Activated CD8-positive, alpha-beta T cell treated with anti-CD3 and anti-CD28 coated beads for 36 hours (primary cell): ENCODE measurements at regions not wholly inside any gene's neighbourhood (a gene's known extent, or its start where the extent isn't known, plus 50 kb on each side); places are given as distances from the start of the nearest gene placed in this dataset.

Experiments used
- ATAC-seq: fragments of 200-7000 bp; cut with Tn5 transposase; one replicate; pipeline ENCODE4 v1.10.0; 2021; ENCODE audit warnings: mild to moderate bottlenecking, moderate library complexity
- CTCF ChIA-PET: fragments of 350-600 bp; sonication (Branson Sonifier 250); formaldehyde crosslinking; loops from one replicate; lab custom pipeline; 2021; ENCODE audit warnings: antibody characterized with exemption; lab: Charles Lee
- POLR2A ChIA-PET: fragments of 350-600 bp; sonication (Branson Sonifier 250); formaldehyde crosslinking; loops from one replicate; lab custom pipeline; 2021; ENCODE audit warnings: antibody characterized with exemption; lab: Charles Lee
- DNase-seq: peaks from one replicate; pipeline ENCODE4 v3.0.0-alpha.2; 2020
- H3K27ac Mint-ChIP-seq: one replicate; pipeline ENCODE4 v1.8.0; 2021; ENCODE audit warnings: mild to moderate bottlenecking, mixed read lengths
- H3K27me3 Mint-ChIP-seq: one replicate; pipeline ENCODE4 v1.8.0; 2021; ENCODE audit warnings: mixed read lengths
- H3K36me3 Mint-ChIP-seq: one replicate; pipeline ENCODE4 v1.8.0; 2021; ENCODE audit warnings: low read depth, mixed read lengths
- H3K4me1 Mint-ChIP-seq: one replicate; pipeline ENCODE4 v1.8.0; 2021; ENCODE audit warnings: low read depth, mixed read lengths
- H3K4me3 Mint-ChIP-seq: one replicate; pipeline ENCODE4 v1.8.0; 2021; ENCODE audit warnings: mild to moderate bottlenecking, moderate library complexity, mixed read lengths
- H3K9me3 Mint-ChIP-seq: one replicate; pipeline ENCODE4 v1.8.0; 2021; ENCODE audit warnings: mixed read lengths
- CTCF ChIP-seq: fragments of 200-600 bp; IDR thresholded peaks from one replicate; pipeline ENCODE4 v1.8.0; 2022; ENCODE audit warnings: antibody characterized with exemption, mild to moderate bottlenecking
- intact Hi-C: fragments of 100-400 bp; cut with micrococcal nuclease; formaldehyde crosslinking; loops from one replicate; pipeline ENCODE4 v1.10.0; 2022

GRCh38 chr12:54129028-54129903 lies 59.5 kb downstream of the SMUG1 start:
- Mint-ChIP-seq H3K9me3 (no peaks in the 10 kb centered on the region), H3K4me1 (peaks cover 17% of the 10 kb centered on the region), H3K4me3 (no peak overlapping the region), H3K27me3 (peaks cover 34% of the 10 kb centered on the region), H3K27ac (no peak overlapping the region), H3K36me3 (no peaks in the 10 kb centered on the region)
- DNase-seq (no peak), ATAC-seq (no peak)
- no peak for TF ChIP-seq CTCF
- CTCF ChIA-PET: interaction anchor here (1.2 to 1.6 kb wide), 2 partner anchors 79 to 97 kb away, joined by 3 read pairs; no protein-coding TSS in a partner anchor
- POLR2A ChIA-PET: no interaction called here
- intact Hi-C loops: no loop called here
